NCI-H187 treated with DMSO at 0.1 percent for 48 hours (cell line): ENCODE measurements at regions not wholly inside any gene's neighbourhood (a gene's known extent, or its start where the extent isn't known, plus 50 kb on each side); places are given as distances from the start of the nearest gene placed in this dataset.
A peak's percentile ranks its signal among the peaks of the same experiment; 100 is the strongest.

Source experiments
- DNase-seq: peaks from one replicate; lab custom pipeline; 2025; lab: John Stamatoyannopoulos, UW

- DNase-seq: no peak
Observed at GRCh38 chr4:152021788-152022438, 261.1 kb upstream of the GATB start.

- no peak for DNase-seq
Observed at GRCh38 chr4:152020073-152020472, 259.3 kb upstream of the GATB start.

- DNase-seq: no peak
Observed at GRCh38 chr4:152016303-152016620, 255.5 kb upstream of the GATB start.

- DNase-seq: no peak
Observed at GRCh38 chr4:152015597-152016302, 254.9 kb upstream of the GATB start.

- peak; percentile 27 for DNase-seq
Observed at GRCh38 chr4:152014280-152014679, 253.5 kb upstream of the GATB start.

GRCh38 chr4:152011469-152011868 lies 250.7 kb upstream of the GATB start:
- no peak for DNase-seq

GRCh38 chr4:152010710-152011079 lies 249.9 kb upstream of the GATB start:
- no peak for DNase-seq

GRCh38 chr4:152009983-152010709 lies 249.3 kb upstream of the GATB start:
- DNase-seq: no peak

- DNase-seq: no peak
Observed at GRCh38 chr4:152009031-152009670, 248.3 kb upstream of the GATB start.

- no peak for DNase-seq
Observed at GRCh38 chr4:152007111-152007510, 246.3 kb upstream of the GATB start.

GRCh38 chr4:152004801-152005200 lies 244.0 kb upstream of the GATB start:
- no peak for DNase-seq

- DNase-seq: no peak
Observed at GRCh38 chr4:152000518-152000917, 239.7 kb upstream of the GATB start.

- DNase-seq: no peak
Observed at GRCh38 chr4:151998723-151999122, 237.9 kb upstream of the GATB start.

- DNase-seq: no peak
Observed at GRCh38 chr4:151997461-151997860, 236.7 kb upstream of the GATB start.

GRCh38 chr4:151994429-151994828 lies 233.6 kb upstream of the GATB start:
- DNase-seq: no peak

GRCh38 chr4:151993521-151993920 lies 232.7 kb upstream of the GATB start:
- DNase-seq: no peak

GRCh38 chr4:151992332-151993154 lies 231.7 kb upstream of the GATB start:
- DNase-seq: no peak

GRCh38 chr4:151991884-151992167 lies 231.0 kb upstream of the GATB start:
- no peak for DNase-seq

GRCh38 chr4:151991001-151991883 lies 230.4 kb upstream of the GATB start:
- no peak for DNase-seq

- DNase-seq: no peak
Observed at GRCh38 chr4:151990201-151990600, 229.4 kb upstream of the GATB start.

GRCh38 chr4:151988591-151988990 lies 227.8 kb upstream of the GATB start:
- DNase-seq: peak; percentile 6
